NB4 (cell line): ENCODE measurements at regions not wholly inside any gene's neighbourhood (a gene's known extent, or its start where the extent isn't known, plus 50 kb on each side); places are given as distances from the start of the nearest gene placed in this dataset.

Source experiments
- MYC ChIP-seq: IDR thresholded peaks from 2 replicates; pipeline ENCODE4 v1.6.1; 2011; ENCODE audit warnings: low read depth, low read length
- POLR2A ChIP-seq: IDR thresholded peaks from 2 replicates; pipeline ENCODE4 v1.6.1; 2011; ENCODE audit warnings: mild to moderate bottlenecking; ENCODE audit not compliant: insufficient read length; ENCODE audit errors: extremely low read depth
- TF ChIP-seq, protein P1 (sequence below): IDR thresholded peaks from one replicate; pipeline ENCODE4 v1.5.1; 2012; ENCODE audit warnings: low read depth, low read length
- TF ChIP-seq, protein P2 (sequence below): IDR thresholded peaks from 2 replicates; pipeline ENCODE4 v1.6.1; 2011; ENCODE audit warnings: low read depth, low read length

DNA sequence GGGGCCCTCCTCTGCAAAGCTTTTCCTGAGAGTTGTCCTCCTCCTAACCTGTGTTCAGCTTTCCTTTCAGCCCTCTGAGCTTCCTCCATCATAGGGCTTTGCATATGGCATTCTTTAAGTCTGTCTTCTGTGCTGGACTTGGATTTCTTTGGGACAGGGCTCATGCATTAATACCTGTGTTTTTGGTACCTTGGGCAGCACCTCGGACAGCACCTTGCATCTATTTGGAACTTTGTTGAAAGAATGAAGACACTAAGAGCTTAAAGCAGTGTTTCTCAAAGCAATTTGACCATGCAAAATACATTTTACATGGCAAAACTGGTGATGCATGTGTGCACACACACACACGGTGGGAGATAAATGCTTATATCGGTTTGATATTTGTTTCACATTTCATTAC lies 115.0 kb upstream of the SRRM4 start:
- TF ChIP-seq, protein P1, sequence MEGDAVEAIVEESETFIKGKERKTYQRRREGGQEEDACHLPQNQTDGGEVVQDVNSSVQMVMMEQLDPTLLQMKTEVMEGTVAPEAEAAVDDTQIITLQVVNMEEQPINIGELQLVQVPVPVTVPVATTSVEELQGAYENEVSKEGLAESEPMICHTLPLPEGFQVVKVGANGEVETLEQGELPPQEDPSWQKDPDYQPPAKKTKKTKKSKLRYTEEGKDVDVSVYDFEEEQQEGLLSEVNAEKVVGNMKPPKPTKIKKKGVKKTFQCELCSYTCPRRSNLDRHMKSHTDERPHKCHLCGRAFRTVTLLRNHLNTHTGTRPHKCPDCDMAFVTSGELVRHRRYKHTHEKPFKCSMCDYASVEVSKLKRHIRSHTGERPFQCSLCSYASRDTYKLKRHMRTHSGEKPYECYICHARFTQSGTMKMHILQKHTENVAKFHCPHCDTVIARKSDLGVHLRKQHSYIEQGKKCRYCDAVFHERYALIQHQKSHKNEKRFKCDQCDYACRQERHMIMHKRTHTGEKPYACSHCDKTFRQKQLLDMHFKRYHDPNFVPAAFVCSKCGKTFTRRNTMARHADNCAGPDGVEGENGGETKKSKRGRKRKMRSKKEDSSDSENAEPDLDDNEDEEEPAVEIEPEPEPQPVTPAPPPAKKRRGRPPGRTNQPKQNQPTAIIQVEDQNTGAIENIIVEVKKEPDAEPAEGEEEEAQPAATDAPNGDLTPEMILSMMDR = no peak
- TF ChIP-seq MYC (no peak), POLR2A (no peak)
- TF ChIP-seq, protein P2, sequence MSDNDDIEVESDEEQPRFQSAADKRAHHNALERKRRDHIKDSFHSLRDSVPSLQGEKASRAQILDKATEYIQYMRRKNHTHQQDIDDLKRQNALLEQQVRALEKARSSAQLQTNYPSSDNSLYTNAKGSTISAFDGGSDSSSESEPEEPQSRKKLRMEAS = no peak
